SIG-M5 (cell line): ENCODE measurements at regions not wholly inside any gene's neighbourhood (a gene's known extent, or its start where the extent isn't known, plus 50 kb on each side); places are given as distances from the start of the nearest gene placed in this dataset.
A peak's percentile ranks its signal among the peaks of the same experiment; 100 is the strongest.

ENCODE experiments used
- DNase-seq: peaks from one replicate; lab custom pipeline; 2025; lab: John Stamatoyannopoulos, UW

- DNase-seq, result no peak
Measured at GRCh38 chr7:22911889-22912288, 89.2 kb upstream of the TOMM7 start.

GRCh38 chr7:22909917-22910316 lies 87.3 kb upstream of the TOMM7 start:
- DNase-seq, result no peak

GRCh38 chr7:22907805-22908204 lies 85.2 kb upstream of the TOMM7 start:
- DNase-seq, result no peak

GRCh38 chr7:22900784-22901183 lies 78.1 kb upstream of the TOMM7 start:
- no peak for DNase-seq

- no peak for DNase-seq
Measured at GRCh38 chr7:22900101-22900500, 77.5 kb upstream of the TOMM7 start.

- no peak for DNase-seq
Measured at GRCh38 chr7:22896917-22897316, 74.3 kb upstream of the TOMM7 start.

GRCh38 chr7:22895828-22896165 lies 73.1 kb upstream of the TOMM7 start:
- no peak for DNase-seq

GRCh38 chr7:22895140-22895827 lies 72.6 kb upstream of the TOMM7 start:
- DNase-seq, result no peak

- no peak for DNase-seq
Measured at GRCh38 chr7:22894546-22894945, 71.9 kb upstream of the TOMM7 start.

- DNase-seq, result no peak
Measured at GRCh38 chr7:22890773-22891172, 68.1 kb upstream of the TOMM7 start.

GRCh38 chr7:22885797-22886261 lies 63.2 kb upstream of the TOMM7 start:
- peak; percentile 47 for DNase-seq

GRCh38 chr7:22884911-22885788 lies 62.5 kb upstream of the TOMM7 start:
- no peak for DNase-seq

GRCh38 chr7:22882106-22882505 lies 59.5 kb upstream of the TOMM7 start:
- no peak for DNase-seq

- no peak for DNase-seq
Measured at GRCh38 chr7:22879709-22880306, 57.2 kb upstream of the TOMM7 start.

- no peak for DNase-seq
Measured at GRCh38 chr7:22879280-22879679, 56.6 kb upstream of the TOMM7 start.

- no peak for DNase-seq
Measured at GRCh38 chr7:22876986-22877729, 54.5 kb upstream of the TOMM7 start.

GRCh38 chr7:22875470-22875869 lies 52.8 kb upstream of the TOMM7 start:
- no peak for DNase-seq

GRCh38 chr7:22874904-22875303 lies 52.3 kb upstream of the TOMM7 start:
- no peak for DNase-seq
